DND-41 (cell line): ENCODE measurements at regions not wholly inside any gene's neighbourhood (a gene's known extent, or its start where the extent isn't known, plus 50 kb on each side); places are given as distances from the start of the nearest gene placed in this dataset.

Experiments used
- EZH2 ChIP-seq: IDR thresholded peaks from 3 replicates; pipeline ENCODE4 v1.6.1; 2012; ENCODE audit warnings: borderline replicate concordance, low read depth, mild to moderate bottlenecking, moderate library complexity, low read length, inconsistent platforms; ENCODE audit not compliant: severe bottlenecking
- TF ChIP-seq, protein P1 (sequence below): IDR thresholded peaks from 2 replicates; pipeline ENCODE4 v1.5.1; 2012; ENCODE audit warnings: borderline replicate concordance, low read length, moderate library complexity, mild to moderate bottlenecking; ENCODE audit not compliant: poor library complexity, severe bottlenecking; ENCODE audit errors: extremely low read depth

DNA sequence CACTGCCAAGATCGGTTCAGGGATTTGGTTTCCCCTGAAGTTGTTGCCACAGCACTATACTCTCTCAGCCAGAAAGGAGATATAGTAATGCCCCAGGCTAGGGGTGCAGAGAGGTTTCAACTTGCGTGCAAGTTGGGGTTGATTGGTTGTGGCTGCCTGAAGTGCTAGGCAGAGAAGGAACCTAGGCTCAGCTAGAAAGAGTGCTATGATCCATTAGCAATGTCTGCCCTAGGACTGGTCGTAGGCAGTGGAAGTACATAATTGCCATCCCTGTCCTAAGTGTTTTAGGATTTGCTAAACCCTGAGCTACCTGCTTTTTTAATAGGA, 136.6 kb upstream of the SMIM23 start:
- TF ChIP-seq, protein P1, sequence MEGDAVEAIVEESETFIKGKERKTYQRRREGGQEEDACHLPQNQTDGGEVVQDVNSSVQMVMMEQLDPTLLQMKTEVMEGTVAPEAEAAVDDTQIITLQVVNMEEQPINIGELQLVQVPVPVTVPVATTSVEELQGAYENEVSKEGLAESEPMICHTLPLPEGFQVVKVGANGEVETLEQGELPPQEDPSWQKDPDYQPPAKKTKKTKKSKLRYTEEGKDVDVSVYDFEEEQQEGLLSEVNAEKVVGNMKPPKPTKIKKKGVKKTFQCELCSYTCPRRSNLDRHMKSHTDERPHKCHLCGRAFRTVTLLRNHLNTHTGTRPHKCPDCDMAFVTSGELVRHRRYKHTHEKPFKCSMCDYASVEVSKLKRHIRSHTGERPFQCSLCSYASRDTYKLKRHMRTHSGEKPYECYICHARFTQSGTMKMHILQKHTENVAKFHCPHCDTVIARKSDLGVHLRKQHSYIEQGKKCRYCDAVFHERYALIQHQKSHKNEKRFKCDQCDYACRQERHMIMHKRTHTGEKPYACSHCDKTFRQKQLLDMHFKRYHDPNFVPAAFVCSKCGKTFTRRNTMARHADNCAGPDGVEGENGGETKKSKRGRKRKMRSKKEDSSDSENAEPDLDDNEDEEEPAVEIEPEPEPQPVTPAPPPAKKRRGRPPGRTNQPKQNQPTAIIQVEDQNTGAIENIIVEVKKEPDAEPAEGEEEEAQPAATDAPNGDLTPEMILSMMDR, result no peak
- TF ChIP-seq EZH2, result no peak
